Mammary epithelial cell (primary cell): ENCODE measurements at regions not wholly inside any gene's neighbourhood (a gene's known extent, or its start where the extent isn't known, plus 50 kb on each side); places are given as distances from the start of the nearest gene placed in this dataset.

Experiments used
- CTCF ChIP-seq, 2 donors: IDR thresholded peaks in 1 of 2; conservative IDR thresholded peaks in 1 of 2; 2 replicates each; pipeline ENCODE4 v1.5.1; 2011 to 2012; ENCODE audit warnings: inconsistent platforms in 2 of 2, low read length in 2 of 2, mild to moderate bottlenecking in 2 of 2, control low read depth in 1 of 2, low read depth in 1 of 2; ENCODE audit not compliant: insufficient read depth in 1 of 2; ENCODE audit errors: extremely low read depth in 1 of 2
- EZH2 ChIP-seq: IDR thresholded peaks from 2 replicates; pipeline ENCODE4 v1.6.1; 2012; ENCODE audit warnings: low read length, inconsistent platforms, borderline replicate concordance

- TF ChIP-seq CTCF (conservative IDR thresholded peaks at IDR 0.05 in 1 of 2, IDR thresholded peaks at IDR 0.05 in 1 of 2; ENCODE audit: extremely low read depth in 1 of 2, insufficient read depth in 1 of 2, low read depth in 1 of 2, low read length in 2 of 2) (no peak), EZH2 (no peak)
Observed at GRCh38 chr5:4531756-4532704, 608.1 kb upstream of the ADAMTS16 start.
